ENCODE measurements at regions not wholly inside any gene's neighbourhood (a gene's known extent, or its start where the extent isn't known, plus 50 kb on each side); places are given as distances from the start of the nearest gene placed in this dataset.
"Not testable (repeated sequence)": the region's sequence is repeated elsewhere in the genome, so short reads cannot be mapped to it uniquely, and the experiment has no call there.

- DNase-seq: no peak
Observed at GRCh38 chr10:33781606-33782395, 447.3 kb upstream of the NRP1 start.

- no peak for DNase-seq
Observed at GRCh38 chr10:33780961-33781360, 446.5 kb upstream of the NRP1 start.

- no peak for DNase-seq
Observed at GRCh38 chr10:33777223-33777622, 442.8 kb upstream of the NRP1 start.

GRCh38 chr10:33776419-33777070, 442.1 kb upstream of the NRP1 start:
- DNase-seq: no peak

- DNase-seq: no peak
Observed at GRCh38 chr10:33774857-33775256, 440.4 kb upstream of the NRP1 start.

GRCh38 chr10:33773886-33774480, 439.5 kb upstream of the NRP1 start:
- DNase-seq: no peak

- DNase-seq: no peak
Observed at GRCh38 chr10:33773253-33773573, 438.7 kb upstream of the NRP1 start.

- DNase-seq: no peak
Observed at GRCh38 chr10:33772370-33773252, 438.1 kb upstream of the NRP1 start.

- DNase-seq: not testable (repeated sequence)
Observed at GRCh38 chr10:33771856-33772255, 437.4 kb upstream of the NRP1 start.

- no peak for DNase-seq
Observed at GRCh38 chr10:33764694-33765185, 430.3 kb upstream of the NRP1 start.

GRCh38 chr10:33760056-33760943, 425.8 kb upstream of the NRP1 start:
- DNase-seq: no peak

- no peak for DNase-seq
Observed at GRCh38 chr10:33759191-33759590, 424.7 kb upstream of the NRP1 start.

- no peak for DNase-seq
Observed at GRCh38 chr10:33758299-33758698, 423.8 kb upstream of the NRP1 start.

- DNase-seq: no peak
Observed at GRCh38 chr10:33754052-33754451, 419.6 kb upstream of the NRP1 start.

GRCh38 chr10:33753389-33753788, 418.9 kb upstream of the NRP1 start:
- DNase-seq: no peak

GRCh38 chr10:33749790-33750189, 415.3 kb upstream of the NRP1 start:
- no peak for DNase-seq

- no peak for DNase-seq
Observed at GRCh38 chr10:33749067-33749735, 414.7 kb upstream of the NRP1 start.

- no peak for DNase-seq
Observed at GRCh38 chr10:33746836-33747268, 412.4 kb upstream of the NRP1 start.

GRCh38 chr10:33746186-33746585, 411.7 kb upstream of the NRP1 start:
- no peak for DNase-seq

GRCh38 chr10:33743429-33743857, 409.0 kb upstream of the NRP1 start:
- DNase-seq: no peak

- DNase-seq: no peak
Observed at GRCh38 chr10:33739031-33739430, 404.6 kb upstream of the NRP1 start.
